ENCODE measurements at regions not wholly inside any gene's neighbourhood (a gene's known extent, or its start where the extent isn't known, plus 50 kb on each side); places are given as distances from the start of the nearest gene placed in this dataset.

DNA sequence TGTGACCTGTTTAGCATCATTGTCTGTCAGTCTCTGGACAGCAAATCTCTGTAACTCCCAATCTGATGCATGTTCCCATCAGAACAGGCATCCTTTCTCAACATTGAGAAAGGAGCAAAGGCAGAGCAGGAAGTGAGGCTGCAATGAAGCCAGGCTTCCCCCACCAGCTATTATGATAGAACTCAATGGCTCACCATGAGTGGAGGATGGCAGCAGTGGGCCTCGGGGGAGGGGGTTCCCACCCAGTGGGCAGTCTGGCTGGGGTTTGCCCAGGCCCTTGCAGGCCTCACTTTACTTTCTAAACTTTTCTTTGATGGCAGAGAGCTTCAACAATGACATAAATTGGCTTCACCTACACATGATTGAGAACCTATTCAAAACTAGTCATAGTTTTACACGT is 240.6 kb upstream of the CXCR4 start:
- no peak for DNase-seq
- intact Hi-C loops (cut with DNase I) = no loop called here

DNA sequence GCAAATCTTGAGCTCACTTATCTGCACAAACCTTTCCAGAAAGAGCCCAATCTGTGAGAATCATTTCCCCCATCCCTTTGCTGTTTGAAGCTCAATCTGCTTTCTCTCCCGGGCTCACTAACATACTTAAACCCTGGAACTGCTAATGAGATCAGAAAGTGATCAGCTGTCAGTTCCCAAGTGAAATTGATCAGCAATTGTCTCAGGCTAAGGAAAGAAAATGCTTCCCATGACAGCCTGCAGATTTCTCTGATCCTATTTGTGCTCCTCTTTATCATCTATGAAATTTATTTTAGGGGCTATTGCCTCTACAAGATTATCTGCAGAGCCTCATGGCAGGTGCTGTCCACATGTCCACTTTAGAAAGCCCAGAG is 239.0 kb upstream of the CXCR4 start:
- no peak for DNase-seq
- intact Hi-C loops (cut with DNase I) = no loop called here

DNA sequence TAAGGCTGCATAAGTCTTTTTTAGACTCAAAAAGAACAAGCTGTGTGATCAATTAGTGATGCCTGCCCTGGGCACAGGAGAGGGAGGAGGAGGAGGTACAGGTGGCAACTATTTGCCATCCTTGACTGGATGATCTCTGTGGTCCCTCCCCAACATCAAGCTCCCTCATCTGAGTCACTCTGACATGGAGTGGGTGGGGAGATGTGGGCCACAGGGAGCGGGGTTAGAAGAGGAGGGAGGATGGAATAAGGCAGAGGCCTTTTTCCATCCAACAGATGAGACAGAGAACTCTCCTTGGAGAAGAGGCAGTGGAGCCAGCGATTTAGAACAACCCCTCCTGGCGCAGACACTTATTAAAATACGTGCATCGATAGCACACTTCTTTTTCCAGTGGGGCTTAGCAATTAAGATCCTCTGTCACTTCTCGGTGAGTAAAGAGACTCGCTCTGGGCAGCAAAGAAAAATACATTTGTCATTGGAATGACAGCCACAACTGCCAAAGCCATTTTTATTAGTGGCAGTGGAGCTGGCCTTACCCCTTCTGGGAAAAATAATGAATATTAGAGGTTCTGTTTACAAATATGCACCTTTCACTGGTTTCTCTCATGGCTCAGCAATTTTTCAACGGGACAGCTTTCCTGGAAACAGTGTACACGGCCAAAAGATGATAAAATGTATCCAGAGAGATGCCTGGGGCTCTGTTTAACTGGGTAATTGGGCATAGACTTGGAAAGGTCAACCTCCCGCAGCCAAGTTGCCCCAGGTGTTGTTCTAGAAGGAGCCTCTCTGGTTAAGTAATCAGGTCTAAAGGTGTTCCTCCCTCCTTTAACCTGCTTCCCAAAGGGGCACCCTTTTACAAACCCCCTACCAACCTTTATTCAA is 238.4 kb upstream of the CXCR4 start:
- intact Hi-C loops (cut with DNase I) = no loop called here
- DNase-seq = peak in 5 of 42 donors; percentile 14 to 57 (median 18)

DNA sequence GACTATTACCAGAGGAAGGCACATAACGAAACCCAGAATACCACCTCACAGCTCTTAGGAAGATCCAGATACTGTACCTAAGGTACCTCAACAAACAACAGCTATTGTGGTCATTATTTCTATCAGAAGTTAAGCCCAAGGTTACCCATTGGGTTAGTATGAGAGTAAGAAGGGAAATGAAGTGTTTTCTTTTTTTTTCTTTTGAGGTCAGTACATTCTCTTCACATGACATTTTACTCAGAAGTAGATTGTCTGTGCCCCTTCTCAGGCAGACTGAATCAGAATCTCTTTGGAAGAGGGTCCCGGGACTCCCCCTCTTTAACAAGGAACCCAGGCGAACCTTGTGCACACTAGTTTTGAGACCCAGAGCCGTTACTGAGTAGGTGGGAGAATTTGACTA is 233.7 kb upstream of the CXCR4 start:
- intact Hi-C loops (cut with DNase I) = no loop called here
- no peak for DNase-seq

DNA sequence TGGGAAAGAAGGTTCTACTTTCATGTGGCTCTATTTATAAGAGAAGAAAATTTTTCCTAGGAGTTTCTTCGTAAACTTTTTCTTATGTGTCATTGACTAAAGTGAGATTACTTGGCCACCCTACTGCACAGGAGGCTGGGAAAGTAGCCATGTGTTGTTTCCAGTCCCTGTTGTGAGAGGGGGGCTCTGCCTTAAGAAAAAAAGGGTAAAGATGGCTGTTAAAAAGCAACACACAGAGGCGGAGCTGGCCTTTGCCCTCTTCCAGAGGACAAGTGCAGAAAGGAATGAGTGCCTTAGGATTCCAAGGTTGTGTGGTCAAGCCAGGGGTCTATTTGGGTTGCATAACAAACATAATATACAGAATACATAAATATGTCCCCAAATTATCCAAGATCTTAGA is 230.0 kb upstream of the CXCR4 start:
- no peak for DNase-seq
- intact Hi-C loops (cut with DNase I) = no loop called here

DNA sequence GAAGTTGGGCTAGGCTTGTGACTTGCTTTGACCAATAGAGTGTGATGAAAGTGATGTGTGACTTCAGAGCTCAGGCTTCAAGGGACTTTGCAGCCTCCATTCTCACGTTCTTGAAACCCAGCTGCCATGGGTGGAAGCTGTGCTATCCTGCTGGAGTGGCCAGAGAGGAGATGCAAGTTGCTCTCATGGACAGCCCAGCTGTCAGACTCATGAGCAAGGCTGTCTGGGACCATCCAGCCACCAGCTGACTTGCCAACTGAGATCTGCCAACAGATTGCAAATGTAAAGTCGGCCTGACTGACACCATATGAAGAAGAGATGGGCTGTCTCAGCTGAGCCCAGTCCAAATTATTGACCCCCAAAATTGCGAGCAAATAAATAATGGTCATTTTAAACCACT is 226.4 kb upstream of the CXCR4 start:
- intact Hi-C loops (cut with DNase I) = no loop called here
- DNase-seq = no peak

DNA sequence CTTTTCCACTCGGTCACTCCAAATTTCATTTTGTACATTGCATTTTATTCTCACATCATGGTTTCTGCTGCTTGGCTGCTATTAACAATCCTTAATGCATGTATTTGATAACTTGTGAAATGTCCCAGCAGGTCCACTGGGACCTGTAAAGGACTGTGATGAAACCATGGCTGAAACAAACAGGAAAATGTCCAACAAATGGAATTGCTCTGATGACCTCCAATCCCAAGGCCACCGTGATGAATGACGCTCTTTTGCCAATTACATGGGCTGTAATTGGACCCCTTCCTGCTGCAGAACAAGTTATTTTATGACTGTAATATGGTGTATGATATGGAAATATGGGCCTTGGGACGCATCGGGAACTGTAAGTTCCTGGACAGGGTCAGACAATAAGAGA is 224.2 kb upstream of the CXCR4 start:
- intact Hi-C loops (cut with DNase I) = no loop called here
- DNase-seq = no peak

DNA sequence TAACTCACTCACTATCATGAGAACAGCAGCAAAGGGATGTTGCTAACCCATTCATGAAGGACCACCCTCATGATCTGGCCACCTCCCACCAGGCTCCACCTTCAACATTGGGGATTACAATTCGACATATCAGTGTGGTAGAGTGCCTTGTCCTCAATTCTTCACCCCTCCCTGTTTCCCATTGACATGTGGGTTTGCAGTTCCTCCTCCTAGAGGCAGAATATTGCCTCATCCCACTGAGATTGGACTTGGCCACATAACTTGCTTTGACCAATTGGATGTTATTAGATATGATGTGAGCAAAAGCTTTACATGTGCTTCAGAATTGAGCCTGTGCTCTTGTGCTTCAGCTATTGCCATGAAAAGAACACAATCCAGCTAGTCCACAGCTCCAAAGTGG is 217.0 kb upstream of the CXCR4 start:
- no peak for DNase-seq
- intact Hi-C loops (cut with DNase I) = no loop called here

DNA sequence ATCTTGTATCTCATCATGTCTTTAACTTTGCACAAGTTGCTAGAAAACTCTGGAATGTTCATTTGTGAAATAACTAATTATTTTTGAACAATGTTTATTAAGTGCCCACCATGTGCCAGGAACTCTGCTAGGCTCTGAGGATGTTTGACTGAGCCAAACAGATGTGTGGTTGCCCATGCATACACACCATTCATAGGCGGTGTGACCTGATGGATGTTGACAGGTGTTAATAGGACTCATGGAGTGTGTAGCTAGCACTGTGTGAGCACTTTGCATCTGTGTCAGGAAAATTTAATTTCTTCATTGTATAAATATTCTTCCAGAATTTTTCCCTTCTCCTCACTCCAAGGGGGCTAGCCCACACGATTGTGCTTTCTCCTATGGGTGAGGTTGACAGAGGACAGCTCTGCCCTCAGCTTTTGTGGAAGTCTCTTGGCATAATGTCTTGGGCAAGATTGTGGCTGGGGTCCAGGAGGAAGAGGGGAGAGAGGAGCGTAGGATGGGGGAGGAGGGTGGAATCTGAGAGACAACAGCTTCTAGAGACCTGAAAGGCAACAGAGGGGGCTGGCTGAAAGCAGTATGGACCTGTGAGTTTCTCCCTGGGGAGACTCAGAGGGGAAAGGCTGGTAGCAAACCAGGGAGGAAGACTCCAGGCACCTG is 214.6 kb upstream of the CXCR4 start:
- no peak for DNase-seq
- intact Hi-C loops (cut with DNase I) = no loop called here

DNA sequence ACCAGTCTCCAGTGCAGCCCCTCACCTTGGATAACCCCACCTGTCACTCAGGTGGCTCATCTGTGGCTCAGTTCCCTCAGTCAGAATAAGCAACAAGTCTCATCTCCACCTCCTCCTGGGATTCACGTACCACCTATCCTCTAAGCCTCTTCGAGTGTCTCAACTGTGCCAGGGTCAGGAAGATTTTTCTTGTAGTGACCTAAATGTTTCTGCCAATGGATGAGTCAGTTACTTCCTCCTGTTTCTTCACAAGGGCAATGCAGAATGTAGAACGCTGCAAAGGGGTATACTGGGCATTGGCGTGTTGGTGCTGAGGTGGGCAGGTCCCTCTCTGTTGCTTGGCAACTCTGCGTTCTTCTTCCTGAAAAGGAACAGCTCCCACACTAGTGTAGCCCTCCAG is 213.3 kb upstream of the CXCR4 start:
- intact Hi-C loops (cut with DNase I) = no loop called here
- no peak for DNase-seq

DNA sequence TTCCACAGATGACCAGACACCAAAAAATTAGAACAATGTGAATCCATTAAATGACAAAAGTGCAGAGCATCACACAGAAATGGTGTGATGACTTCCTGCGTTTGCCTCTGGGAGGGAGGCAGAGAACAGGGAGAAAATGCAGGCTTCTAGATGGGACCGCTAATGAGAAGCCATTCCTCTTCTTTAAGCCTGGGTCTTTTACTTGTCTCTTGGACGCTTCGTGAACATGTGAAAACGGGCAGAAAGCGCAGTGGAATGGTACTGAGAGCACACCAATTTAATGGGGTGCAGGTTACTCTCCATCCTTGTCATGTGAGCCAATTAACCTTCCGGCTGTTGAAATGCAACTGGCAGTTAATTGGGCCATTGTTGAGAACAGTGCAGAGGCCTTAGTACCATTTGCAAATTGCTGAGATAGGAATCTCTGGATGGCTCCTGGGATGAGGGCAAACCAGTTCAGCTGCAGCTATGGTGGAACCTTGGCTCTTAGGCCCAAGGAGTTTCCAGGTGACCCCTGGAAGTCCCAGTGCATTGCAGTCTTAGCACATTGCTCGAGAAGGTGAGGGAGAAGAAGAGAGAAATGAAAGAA is 210.4 kb upstream of the CXCR4 start:
- intact Hi-C loops (cut with DNase I) = no loop called here

DNA sequence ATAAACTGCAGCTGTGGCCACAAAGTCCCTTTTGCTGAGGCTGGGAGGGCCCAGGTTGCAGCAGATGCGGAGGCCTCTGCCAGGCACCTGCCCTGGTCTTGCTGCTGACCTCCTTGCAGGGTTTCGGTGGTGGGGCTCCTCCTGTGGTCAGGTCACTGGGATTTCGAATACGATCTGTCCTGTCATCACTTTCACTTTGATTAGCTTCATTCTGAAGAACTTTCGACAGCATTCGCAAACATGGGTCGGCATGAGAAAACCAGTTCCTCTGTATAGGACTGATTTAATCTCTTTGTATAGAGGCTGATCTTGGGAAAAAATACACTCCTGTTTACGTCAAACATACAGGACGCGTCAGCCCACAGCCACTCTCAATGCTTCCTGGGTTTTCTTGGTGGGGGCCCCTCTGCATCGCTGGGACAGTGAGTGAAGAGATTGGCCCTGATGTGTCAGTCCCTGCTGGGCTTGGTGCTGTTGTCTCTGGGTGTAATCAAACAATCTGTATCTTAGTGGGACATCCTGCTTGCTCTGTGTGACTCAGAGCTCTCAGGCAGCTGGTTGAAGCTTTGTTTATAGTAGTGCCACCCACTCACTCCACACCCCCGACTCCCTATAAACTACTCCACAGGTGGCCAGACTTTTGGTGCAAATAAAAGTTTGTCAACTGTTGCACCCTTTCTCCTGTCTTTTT is 209.4 kb upstream of the CXCR4 start:
- DNase-seq = peak in 1 of 42 donors; percentile 6
- intact Hi-C loops (cut with DNase I) = no loop called here

More for the DNA sequence above, 210.4 kb upstream of the CXCR4 start:
- DNase-seq = no peak

DNA sequence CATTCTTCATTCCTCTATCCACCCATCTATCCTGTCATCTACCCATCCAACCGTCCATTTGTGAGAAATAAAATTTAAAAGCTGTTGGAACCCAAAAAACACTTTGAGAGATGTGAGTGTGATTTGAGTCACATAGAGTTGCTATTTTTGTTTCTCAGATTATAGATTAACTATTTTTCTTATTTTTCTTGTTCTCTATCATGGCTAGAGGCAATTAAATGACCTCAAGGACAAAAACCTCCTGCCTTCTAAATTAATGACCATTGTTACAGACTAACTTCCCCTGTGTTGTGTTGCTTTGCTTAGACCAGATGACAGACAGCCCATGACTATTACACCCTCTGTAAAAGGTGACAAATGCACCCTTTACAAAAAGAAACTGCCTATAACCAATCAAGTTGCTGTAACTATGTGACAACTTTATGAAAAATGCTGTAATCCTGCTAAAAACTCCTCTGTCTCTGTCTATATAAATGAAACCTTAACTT is 207.9 kb upstream of the CXCR4 start:
- intact Hi-C loops (cut with DNase I) = no loop called here
- no peak for DNase-seq

DNA sequence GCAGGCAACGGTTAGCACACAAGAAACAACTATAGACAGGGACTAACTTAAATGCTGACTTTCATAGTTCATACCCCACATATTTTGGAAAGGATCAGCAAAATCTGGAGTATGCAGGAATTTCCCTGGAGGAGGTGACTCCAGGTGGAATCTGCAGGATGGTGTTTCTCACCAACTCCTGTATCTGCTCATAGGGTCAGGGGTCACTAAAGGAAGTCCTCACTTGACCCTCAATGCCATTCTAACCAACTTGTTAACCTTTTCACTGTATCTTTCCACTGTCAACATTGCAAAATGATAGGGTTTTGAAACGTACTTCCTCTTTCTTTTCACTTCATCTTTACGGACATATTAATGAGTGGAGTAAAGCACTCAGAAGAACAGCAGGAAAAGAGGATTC is 207.0 kb upstream of the CXCR4 start:
- no peak for DNase-seq
- intact Hi-C loops (cut with DNase I) = no loop called here

DNA sequence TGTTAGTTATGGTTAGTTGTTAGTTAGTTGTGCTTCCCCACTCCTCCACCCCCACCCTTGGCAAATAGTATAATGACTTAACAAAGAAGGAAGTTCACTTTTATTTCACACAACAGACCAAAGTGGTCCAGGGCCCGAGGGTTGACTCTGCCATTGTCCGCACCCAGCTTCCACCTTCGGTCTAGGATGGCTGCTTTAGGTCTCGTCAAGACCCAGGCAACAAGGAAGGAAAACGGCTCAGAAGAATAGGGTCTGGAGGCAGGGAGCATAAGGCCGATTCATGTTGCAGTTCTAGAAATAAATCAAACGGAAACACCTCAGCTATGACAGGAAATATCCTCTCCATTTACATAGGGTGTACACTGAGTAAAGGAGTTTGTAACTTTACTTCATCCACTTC is 206.0 kb upstream of the CXCR4 start:
- intact Hi-C loops (cut with DNase I) = no loop called here
- no peak for DNase-seq

DNA sequence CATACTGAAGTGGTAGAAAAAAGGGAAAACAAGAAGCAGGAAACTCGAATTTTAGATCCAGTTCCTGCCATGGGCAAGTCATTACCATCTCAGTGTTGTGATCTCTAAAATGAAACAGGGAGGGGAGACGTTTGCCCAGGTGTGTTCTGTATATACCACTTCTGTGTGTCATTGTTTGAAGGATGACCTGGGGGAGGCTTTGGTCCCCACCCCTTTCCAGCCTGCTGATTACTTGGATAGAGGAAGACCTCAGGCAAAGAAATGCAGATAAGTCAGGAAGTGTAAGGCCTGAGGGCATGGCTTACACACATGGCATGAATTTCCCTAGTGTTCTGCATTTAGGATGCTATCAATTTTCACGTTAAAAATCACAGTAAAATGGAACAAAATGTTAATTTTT is 205.2 kb upstream of the CXCR4 start:
- intact Hi-C loops (cut with DNase I) = no loop called here
- no peak for DNase-seq

DNA sequence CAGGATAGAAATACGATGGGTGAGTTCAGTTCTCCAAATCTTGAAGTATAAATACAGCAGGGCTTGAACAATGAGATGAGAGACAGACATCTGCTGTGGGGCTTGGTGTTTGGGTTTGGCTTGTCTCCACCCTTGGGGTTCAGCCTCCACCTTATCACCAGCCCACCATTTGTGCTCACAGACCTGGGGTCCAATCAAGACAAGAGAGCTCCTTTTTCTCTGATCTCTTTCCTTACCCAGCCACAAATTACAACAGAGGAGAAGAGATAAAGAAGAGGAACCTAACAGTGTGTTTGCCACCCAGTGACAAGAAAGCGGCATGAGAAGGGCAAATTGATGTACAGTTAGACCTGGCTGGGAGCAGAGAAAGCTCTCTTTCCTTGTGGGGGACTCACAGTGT is 204.5 kb upstream of the CXCR4 start:
- no peak for DNase-seq
- intact Hi-C loops (cut with DNase I) = no loop called here

DNA sequence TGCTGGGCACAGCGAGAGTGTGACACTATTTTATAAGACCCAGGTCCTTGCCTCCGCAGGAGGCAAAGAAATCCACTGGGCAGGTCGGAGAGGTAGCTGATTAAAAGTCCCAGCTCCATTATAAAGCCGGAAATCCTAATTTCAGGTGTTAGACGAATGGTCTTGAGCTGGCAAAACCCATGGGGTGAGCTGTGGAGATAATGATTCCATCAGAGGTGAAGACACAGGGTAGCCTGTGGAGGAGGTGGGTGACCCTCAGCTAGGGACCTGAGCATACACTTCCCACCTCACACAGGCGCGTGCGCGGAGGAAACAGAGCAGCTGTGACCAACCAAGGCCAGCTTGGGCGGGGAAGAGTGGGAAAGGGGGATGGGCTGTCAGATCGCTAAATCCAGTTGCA is 201.7 kb upstream of the CXCR4 start:
- DNase-seq = no peak
- intact Hi-C loops (cut with DNase I) = no loop called here

DNA sequence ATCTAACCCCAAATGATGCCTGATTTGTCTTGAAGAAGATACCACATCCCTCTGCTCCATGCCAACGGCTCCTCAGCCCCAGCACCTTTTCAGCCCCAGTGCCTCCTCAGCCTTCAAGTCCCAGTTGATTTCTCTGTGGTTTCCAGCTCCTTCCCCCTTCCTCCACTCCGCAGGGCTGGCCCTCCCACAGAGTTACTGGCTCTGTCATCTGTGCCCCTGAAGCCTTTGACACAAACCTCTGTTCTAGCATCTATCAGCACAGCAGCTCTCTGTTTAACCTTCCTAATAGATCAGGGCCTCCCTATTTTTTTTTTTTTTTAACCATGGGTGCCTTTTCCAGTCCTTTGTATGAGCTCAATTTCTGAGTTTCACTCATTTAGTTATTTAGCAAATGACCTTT is 201.3 kb upstream of the CXCR4 start:
- DNase-seq = no peak
- intact Hi-C loops (cut with DNase I) = no loop called here

DNA sequence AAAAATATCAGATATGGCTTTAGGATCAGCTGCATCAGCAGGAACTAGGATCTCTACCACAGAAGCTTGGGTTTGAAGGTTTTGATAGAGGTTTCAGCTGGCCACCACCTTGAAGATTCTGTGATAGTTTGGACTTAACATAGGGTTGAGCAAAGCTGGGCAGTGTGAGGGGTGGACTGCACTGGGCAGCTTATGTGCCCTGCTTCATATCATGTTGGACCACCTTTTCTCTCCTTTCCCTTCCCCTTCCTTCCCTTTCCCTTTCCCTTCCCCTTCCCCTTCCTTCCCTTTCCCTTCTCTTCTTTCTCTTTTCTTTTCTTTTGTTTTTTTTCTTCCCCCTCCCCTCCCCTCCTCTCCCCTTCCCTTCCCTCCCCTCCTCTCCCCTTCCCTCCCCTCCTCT is 196.3 kb upstream of the CXCR4 start:
- intact Hi-C loops (cut with DNase I) = no loop called here
- DNase-seq = no peak
